GM12878 (cell line): ENCODE measurements at regions not wholly inside any gene's neighbourhood (a gene's known extent, or its start where the extent isn't known, plus 50 kb on each side); places are given as distances from the start of the nearest gene placed in this dataset.

Experiments
- ATAC-seq: fragments of 200-7000 bp; cut with Tn5 transposase; 3 replicates; pipeline ENCODE4 v1.9.1; 2020; ENCODE audit warnings: mild to moderate bottlenecking, moderate library complexity
- BruUV-seq: library from RNA; stranded (reverse); fragments of 400-500 nt; replicated peaks from 2 replicates; lab custom pipeline; 2021; lab: Mats Ljungman, UMichigan
- CTCF ChIA-PET: fragments of 300-600 bp; sonication (Branson Sonifier 250); formaldehyde crosslinking; extraction: SDS; loops from one replicate; lab custom pipeline; 2021; ENCODE audit warnings: inconsistent platforms; lab: Yijun Ruan, JAX
- POLR2A ChIA-PET: fragments of 350-600 bp; formaldehyde crosslinking; extraction: SDS; loops from one replicate; lab custom pipeline; 2021; ENCODE audit warnings: inconsistent platforms; lab: Charles Lee
- RAD21 ChIA-PET: fragments of 300-600 bp; sonication (Branson Sonifier 250); formaldehyde crosslinking; loops from one replicate; lab custom pipeline; 2023; ENCODE audit warnings: antibody characterized with exemption; ENCODE audit not compliant: unreplicated experiment; lab: Charles Lee
- SMC1A ChIA-PET: fragments of 300-600 bp; sonication (Branson Sonifier 250); formaldehyde crosslinking; loops from one replicate; lab custom pipeline; 2023; ENCODE audit not compliant: unreplicated experiment, uncharacterized antibody; lab: Charles Lee
- DNase-seq: peaks from one replicate; pipeline ENCODE4 v3.0.0-alpha.2; 2011; ENCODE audit warnings: low read depth, low spot score
- FAIRE-seq: peaks from 3 replicates; lab custom pipeline; 2011; peaks lifted over from hg19 to GRCh38; lab: Jason Lieb, UNC
- H2AFZ ChIP-seq: 2 replicates; pipeline ENCODE4 v1.6.0; 2011; ENCODE audit warnings: low read depth, low read length, control low read depth; ENCODE audit not compliant: control insufficient read depth
- H3K27ac ChIP-seq: 2 replicates; pipeline ENCODE4 v1.5.1; 2011; ENCODE audit warnings: control low read depth; ENCODE audit not compliant: control insufficient read depth, insufficient read depth
- H3K27me3 ChIP-seq, 2 experiments: replicated peaks in 1 of 2; 2 replicates each; pipeline versions ENCODE4 v1.6.0 to v1.6.1; 2011; ENCODE audit warnings: low read length in 1 of 2; ENCODE audit not compliant: control insufficient read depth in 2 of 2, insufficient read depth in 2 of 2
- H3K36me3 ChIP-seq, 2 experiments: 2 replicates each; pipeline ENCODE4 v1.5.1; 2011; ENCODE audit warnings: low read length in 1 of 2; ENCODE audit not compliant: control insufficient read depth in 2 of 2, insufficient read depth in 2 of 2
- H3K4me1 ChIP-seq: 2 replicates; pipeline ENCODE4 v1.6.1; 2011; ENCODE audit warnings: mild to moderate bottlenecking, low read length, moderate library complexity, mixed read lengths; ENCODE audit not compliant: control insufficient read depth, insufficient read depth
- H3K4me2 ChIP-seq: 2 replicates; pipeline ENCODE4 v1.6.0; 2011; ENCODE audit warnings: control low read depth; ENCODE audit not compliant: control insufficient read depth, insufficient read depth
- H3K4me3 ChIP-seq: fragments of 200-600 bp; sonication (generic); 2 replicates; pipeline ENCODE4 v1.5.1; 2016
- H3K79me2 ChIP-seq: 2 replicates; pipeline ENCODE4 v1.6.0; 2011; ENCODE audit warnings: low read length; ENCODE audit not compliant: control insufficient read depth, insufficient read depth
- H3K9ac ChIP-seq: 2 replicates; pipeline ENCODE4 v1.8.0; 2011; ENCODE audit warnings: low read length, control low read depth, mixed read lengths; ENCODE audit not compliant: control insufficient read depth, insufficient read depth
- H3K9me3 ChIP-seq: replicated peaks from 3 replicates; pipeline ENCODE4 v1.5.1; 2011; ENCODE audit warnings: mild to moderate bottlenecking, low read length; ENCODE audit not compliant: control insufficient read depth, insufficient read depth
- H4K20me1 ChIP-seq: 2 replicates; pipeline ENCODE4 v1.6.0; 2011; ENCODE audit not compliant: control insufficient read depth, insufficient read depth
- ATF3 ChIP-seq: IDR thresholded peaks from 2 replicates; pipeline ENCODE4 v1.6.1; 2011; ENCODE audit warnings: low read depth, mild to moderate bottlenecking, low read length, moderate library complexity, borderline replicate concordance; ENCODE audit errors: extremely low read depth
- ATF7 ChIP-seq: fragments of 450-650 bp; IDR thresholded peaks from 2 replicates; pipeline ENCODE4 v1.6.1; 2016; ENCODE audit warnings: low read depth, mild to moderate bottlenecking
- BCLAF1 ChIP-seq: fragments of 450-650 bp; IDR thresholded peaks from 2 replicates; pipeline ENCODE4 v1.6.1; 2017; ENCODE audit warnings: antibody characterized with exemption, mild to moderate bottlenecking, moderate library complexity
- BRCA1 ChIP-seq: IDR thresholded peaks from 2 replicates; pipeline ENCODE4 v1.6.1; 2011; ENCODE audit warnings: low read depth, low read length, improper control_type of control experiment
- CHD1 ChIP-seq: IDR thresholded peaks from 2 replicates; pipeline ENCODE4 v1.6.1; 2012; ENCODE audit warnings: low read depth, low read length, improper control_type of control experiment
- EZH2 ChIP-seq: IDR thresholded peaks from 2 replicates; pipeline ENCODE4 v1.6.1; 2012; ENCODE audit warnings: low read depth, mild to moderate bottlenecking, control low read depth, inconsistent platforms, low read length, borderline replicate concordance; ENCODE audit not compliant: control insufficient read depth
- JUNB ChIP-seq: IDR thresholded peaks from 2 replicates; pipeline ENCODE4 v1.6.1; 2016; ENCODE audit warnings: antibody characterized with exemption, mild to moderate bottlenecking
- NFYB ChIP-seq: IDR thresholded peaks from 2 replicates; pipeline ENCODE4 v1.6.1; 2011; ENCODE audit warnings: low read depth, mild to moderate bottlenecking, low read length, improper control_type of control experiment, moderate library complexity; ENCODE audit not compliant: insufficient read depth
- NR2C1 ChIP-seq: fragments of 450-650 bp; IDR thresholded peaks from 2 replicates; pipeline ENCODE4 v1.6.1; 2017; ENCODE audit warnings: antibody characterized with exemption, mild to moderate bottlenecking, moderate library complexity
- RAD51 ChIP-seq: fragments of 450-650 bp; IDR thresholded peaks from 2 replicates; pipeline ENCODE4 v1.6.1; 2016; ENCODE audit warnings: moderate library complexity, mild to moderate bottlenecking, inconsistent platforms
- RB1 ChIP-seq: fragments of 450-650 bp; formaldehyde crosslinking; IDR thresholded peaks from 2 replicates; pipeline ENCODE4 v1.6.1; 2017; ENCODE audit warnings: mild to moderate bottlenecking, borderline replicate concordance
- RCOR1 ChIP-seq: conservative IDR thresholded peaks from 2 replicates; pipeline ENCODE4 v1.6.1; 2012; ENCODE audit warnings: low read depth, low read length, improper control_type of control experiment
- STAT1 ChIP-seq: fragments of 450-650 bp; conservative IDR thresholded peaks from 2 replicates; pipeline ENCODE4 v1.6.1; 2014; ENCODE audit warnings: antibody characterized with exemption, mild to moderate bottlenecking
- TARDBP ChIP-seq: IDR thresholded peaks from 2 replicates; pipeline ENCODE4 v1.6.1; 2016; ENCODE audit warnings: borderline replicate concordance
- TCF12 ChIP-seq: IDR thresholded peaks from 2 replicates; pipeline ENCODE4 v1.6.1; 2011; ENCODE audit warnings: low read depth, mild to moderate bottlenecking, low read length
- WGBS: methylation state at CpG from one replicate; pipeline ENCODE4 v1.1.6; 2016; ENCODE audit warnings: low lambda C conversion rate; ENCODE audit not compliant: insufficient replicate concordance, insufficient coverage; ENCODE audit errors: missing lambda C conversion rate; 5-methylcytosine and 5-hydroxymethylcytosine counted together
- in situ Hi-C: fragments of 300-500 bp; cut with MboI; formaldehyde crosslinking; loops from 9 replicates; pipeline ENCODE4 v1.14.3; 2018; ENCODE audit warnings: mixed read lengths
- intact Hi-C: fragments of 100-400 bp; cut with micrococcal nuclease; formaldehyde crosslinking; loops from one replicate; pipeline ENCODE4 v1.14.2; 2022; ENCODE audit not compliant: unreplicated experiment

- H3K36me3 ChIP-seq = no peaks in the 10 kb centered on the region
- H3K4me3 ChIP-seq = no peak overlapping the region
- TF ChIP-seq TCF12 (no peak), NR2C1 (no peak), RCOR1 (no peak), RAD51 (no peak), CHD1 (no peak), BCLAF1 (no peak), RB1 (no peak), STAT1 (no peak), EZH2 (no peak), BRCA1 (no peak), NFYB (no peak), ATF3 (no peak), JUNB (no peak), ATF7 (no peak), TARDBP (no peak)
- H3K9me3 ChIP-seq = no peaks in the 10 kb centered on the region
- ChIA-PET CTCF (no interaction called here), POLR2A (no interaction called here), RAD21 (no interaction called here), SMC1A (no interaction called here)
- H4K20me1 ChIP-seq = no peaks in the 10 kb centered on the region
- ATAC-seq (no peak), DNase-seq (no peak), FAIRE-seq (no peak)
- H3K9ac ChIP-seq = no peak overlapping the region
- H3K27me3 ChIP-seq = no peaks in the 10 kb centered on the region
- H3K27ac ChIP-seq = no peak overlapping the region
- no peaks in the 10 kb centered on the region for H3K4me1 ChIP-seq
- no TSS peak for BruUV-seq
- in situ Hi-C loops = no loop called here
- no peak overlapping the region for H3K4me2 ChIP-seq
- no peaks in the 10 kb centered on the region for H3K79me2 ChIP-seq
- intact Hi-C loops = no loop called here
- 15% methylated on average over 5 of the region's 5 CpGs for WGBS
- H2AFZ ChIP-seq = no peak overlapping the region
These were observed 888.2 kb upstream of the CXADR start for GRCh38 chr21:16624479-16625118.
